CD8-positive, alpha-beta memory T cell (primary cell): ENCODE measurements at regions not wholly inside any gene's neighbourhood (a gene's known extent, or its start where the extent isn't known, plus 50 kb on each side); places are given as distances from the start of the nearest gene placed in this dataset.

Source experiments
- CTCF ChIA-PET: fragments of 350-600 bp; sonication (Branson Sonifier 250); formaldehyde crosslinking; loops from one replicate; lab custom pipeline; 2021; ENCODE audit warnings: antibody characterized with exemption; lab: Charles Lee
- POLR2A ChIA-PET: fragments of 350-600 bp; sonication (Branson Sonifier 250); formaldehyde crosslinking; loops from one replicate; lab custom pipeline; 2021; ENCODE audit warnings: antibody characterized with exemption; lab: Charles Lee
- DNase-seq, 5 donors: peaks; one replicate each; pipeline versions ENCODE4 v3.0.0 to v3.0.0-alpha.2; 2020 to 2022; ENCODE audit warnings: mixed read lengths in 1 of 5
- H3K27ac ChIP-seq: one replicate; pipeline ENCODE4 v1.7.0; 2013; ENCODE audit warnings: low read depth, mild to moderate bottlenecking, low read length, moderate library complexity
- H3K27me3 ChIP-seq: 2 replicates; pipeline ENCODE4 v1.7.0; 2013; ENCODE audit warnings: low read length, mild to moderate bottlenecking; ENCODE audit not compliant: insufficient read depth, poor library complexity, severe bottlenecking
- H3K36me3 ChIP-seq: 2 replicates; pipeline ENCODE4 v1.7.0; 2013; ENCODE audit warnings: mild to moderate bottlenecking, low read length, moderate library complexity; ENCODE audit not compliant: insufficient read depth
- H3K4me1 ChIP-seq: 2 replicates; pipeline ENCODE4 v1.7.0; 2013; ENCODE audit warnings: mild to moderate bottlenecking, low read length, moderate library complexity; ENCODE audit not compliant: insufficient read depth
- H3K4me3 ChIP-seq: 2 replicates; pipeline ENCODE4 v1.7.0; 2013; ENCODE audit warnings: mild to moderate bottlenecking, low read length
- H3K9me3 ChIP-seq: 2 replicates; pipeline ENCODE4 v1.7.0; 2013; ENCODE audit warnings: mild to moderate bottlenecking, low read length
- H3K27ac Mint-ChIP-seq, 8 donors: one replicate each; pipeline ENCODE4 v1.8.0; 2020 to 2021; ENCODE audit warnings: mixed read lengths in 8 of 8, mild to moderate bottlenecking in 6 of 8, inconsistent platforms in 3 of 8, moderate library complexity in 3 of 8
- H3K27me3 Mint-ChIP-seq, 2 donors: one replicate each; pipeline ENCODE4 v1.8.0; 2020 to 2021; ENCODE audit warnings: mixed read lengths in 2 of 2, mild to moderate bottlenecking in 1 of 2, moderate library complexity in 1 of 2
- H3K36me3 Mint-ChIP-seq, 3 donors: one replicate each; pipeline ENCODE4 v1.8.0; 2020 to 2021; ENCODE audit warnings: mixed read lengths in 3 of 3, inconsistent platforms in 1 of 3, mild to moderate bottlenecking in 1 of 3
- H3K4me1 Mint-ChIP-seq, 3 donors: one replicate each; pipeline ENCODE4 v1.8.0; 2020 to 2021; ENCODE audit warnings: mixed read lengths in 3 of 3, inconsistent platforms in 1 of 3, mild to moderate bottlenecking in 1 of 3
- H3K4me3 Mint-ChIP-seq, 7 donors: one replicate each; pipeline ENCODE4 v1.8.0; 2020 to 2021; ENCODE audit warnings: mixed read lengths in 7 of 7, mild to moderate bottlenecking in 6 of 7, moderate library complexity in 4 of 7, inconsistent platforms in 2 of 7
- H3K9me3 Mint-ChIP-seq, 5 donors: one replicate each; pipeline ENCODE4 v1.8.0; 2020 to 2022; ENCODE audit warnings: mixed read lengths in 5 of 5, mild to moderate bottlenecking in 3 of 5, moderate library complexity in 2 of 5, inconsistent platforms in 1 of 5

DNA sequence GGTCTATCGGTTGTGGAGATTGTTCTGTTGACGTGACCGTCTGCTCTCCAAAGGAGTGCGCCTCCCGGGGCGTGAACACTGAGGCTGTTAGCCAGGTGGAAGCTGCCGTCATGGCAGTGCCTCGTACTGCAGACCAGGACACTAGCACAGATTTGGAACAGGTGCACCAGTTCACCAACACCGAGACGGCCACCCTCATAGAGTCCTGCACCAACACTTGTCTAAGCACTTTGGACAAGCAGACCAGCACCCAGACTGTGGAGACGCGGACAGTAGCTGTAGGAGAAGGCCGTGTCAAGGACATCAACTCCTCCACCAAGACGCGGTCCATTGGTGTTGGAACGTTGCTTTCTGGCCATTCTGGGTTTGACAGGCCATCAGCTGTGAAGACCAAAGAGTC, 128.9 kb upstream of the DMRT1 start:
- CTCF ChIA-PET: no interaction called here

DNA sequence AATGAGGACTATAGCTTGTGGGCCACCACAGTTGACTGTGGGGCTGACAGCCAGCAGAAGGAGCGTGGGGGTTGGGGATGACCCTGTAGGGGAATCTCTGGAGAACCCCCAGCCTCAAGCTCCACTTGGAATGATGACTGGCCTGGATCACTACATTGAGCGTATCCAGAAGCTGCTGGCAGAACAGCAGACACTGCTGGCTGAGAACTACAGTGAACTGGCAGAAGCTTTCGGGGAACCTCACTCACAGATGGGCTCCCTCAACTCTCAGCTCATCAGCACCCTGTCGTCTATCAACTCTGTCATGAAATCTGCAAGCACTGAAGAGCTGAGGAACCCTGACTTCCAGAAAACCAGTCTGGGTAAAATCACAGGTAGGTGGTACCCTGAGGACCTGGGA, 128.4 kb upstream of the DMRT1 start:
- Histone ChIP-seq H3K27ac (no peak overlapping the region), H3K36me3 (no peaks in the 10 kb centered on the region), H3K4me3 (no peak overlapping the region), H3K9me3 (no peaks in the 10 kb centered on the region), H3K4me1 (no peaks in the 10 kb centered on the region), H3K27me3 (no peaks in the 10 kb centered on the region)
- DNase-seq: no peak
- ChIA-PET POLR2A (no interaction called here), CTCF (no interaction called here)
- Mint-ChIP-seq H3K4me3 (no peak overlapping the region), H3K27me3 (peaks cover 8 to 12% of the 10 kb centered on the region in 2 donors), H3K4me1 (peaks cover 0 to 3% (median 0%) of the 10 kb centered on the region in 3 donors), H3K9me3 (no peaks in the 10 kb centered on the region), H3K36me3 (peaks cover 9 to 10% (median 10%) of the 10 kb centered on the region in 3 donors), H3K27ac (no peak overlapping the region)

More for the DNA sequence above, 128.9 kb upstream of the DMRT1 start:
- DNase-seq: no peak
- Histone ChIP-seq H3K36me3 (no peaks in the 10 kb centered on the region), H3K27ac (no peak overlapping the region), H3K9me3 (no peaks in the 10 kb centered on the region), H3K4me1 (no peaks in the 10 kb centered on the region), H3K27me3 (no peaks in the 10 kb centered on the region), H3K4me3 (no peak overlapping the region)
- H3K36me3 Mint-ChIP-seq: peaks cover 9 to 10% (median 10%) of the 10 kb centered on the region in 3 donors
- H3K27me3 Mint-ChIP-seq: peaks cover 8 to 12% of the 10 kb centered on the region in 2 donors
- POLR2A ChIA-PET: no interaction called here
- H3K9me3 Mint-ChIP-seq: no peaks in the 10 kb centered on the region
- peaks cover 0 to 3% (median 0%) of the 10 kb centered on the region in 3 donors for H3K4me1 Mint-ChIP-seq
- no peak overlapping the region for H3K27ac Mint-ChIP-seq
- H3K4me3 Mint-ChIP-seq: no peak overlapping the region

DNA sequence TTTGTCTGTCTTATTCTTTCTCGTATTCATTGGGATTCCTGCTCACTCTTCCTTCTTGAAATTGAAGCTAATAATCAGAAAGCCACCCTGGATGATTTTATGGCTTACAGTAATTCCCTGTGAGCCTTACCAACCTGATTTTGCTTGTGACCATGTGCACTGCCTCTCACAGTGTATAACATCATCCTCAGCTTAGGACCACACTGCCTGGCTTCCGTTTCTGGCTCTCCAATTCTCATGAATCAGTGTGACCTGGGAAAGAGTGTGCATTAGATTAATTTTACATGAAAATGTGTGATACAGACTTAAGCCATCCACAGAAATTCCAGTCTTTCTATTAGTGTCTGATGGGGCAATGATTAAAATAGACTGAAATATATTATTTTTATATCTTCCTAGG, 126.8 kb upstream of the DMRT1 start:
- no peak overlapping the region for H3K27ac ChIP-seq
- H3K4me3 ChIP-seq: no peak overlapping the region
- no peaks in the 10 kb centered on the region for H3K9me3 ChIP-seq
- CTCF ChIA-PET: no interaction called here
- Mint-ChIP-seq H3K27me3 (peaks cover 0 to 3% of the 10 kb centered on the region in 2 donors), H3K4me3 (no peak overlapping the region), H3K9me3 (no peaks in the 10 kb centered on the region), H3K4me1 (no peaks in the 10 kb centered on the region), H3K36me3 (peaks cover 6 to 10% (median 10%) of the 10 kb centered on the region in 3 donors), H3K27ac (no peak overlapping the region)
- H3K36me3 ChIP-seq: no peaks in the 10 kb centered on the region
- H3K27me3 ChIP-seq: no peaks in the 10 kb centered on the region
- no peak for DNase-seq
- POLR2A ChIA-PET: no interaction called here
- no peaks in the 10 kb centered on the region for H3K4me1 ChIP-seq

DNA sequence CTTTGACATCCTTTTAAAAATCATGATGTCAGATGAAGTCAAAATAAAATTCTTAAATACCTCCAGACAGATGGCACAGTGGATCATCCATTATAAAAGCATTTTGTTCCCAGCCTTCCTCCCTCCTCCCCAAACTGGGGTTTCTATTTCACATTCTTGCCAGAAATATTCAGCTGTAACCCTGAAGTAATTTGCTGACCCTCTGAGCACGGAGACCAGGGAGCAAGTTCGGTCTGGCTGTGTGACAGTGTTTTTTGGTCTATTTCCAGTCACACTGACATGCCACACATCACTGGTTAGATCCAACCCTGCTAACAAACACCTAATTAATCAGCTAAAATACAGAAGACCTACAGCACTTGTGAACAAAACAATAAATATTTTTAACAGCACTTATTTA, 126.2 kb upstream of the DMRT1 start:
- no peak overlapping the region for H3K4me3 ChIP-seq
- Mint-ChIP-seq H3K9me3 (no peaks in the 10 kb centered on the region), H3K4me3 (no peak overlapping the region), H3K27ac (no peak overlapping the region), H3K4me1 (no peaks in the 10 kb centered on the region), H3K27me3 (peaks cover 0 to 3% of the 10 kb centered on the region in 2 donors), H3K36me3 (peaks cover 6 to 10% (median 10%) of the 10 kb centered on the region in 3 donors)
- no peaks in the 10 kb centered on the region for H3K9me3 ChIP-seq
- no peak for DNase-seq
- H3K36me3 ChIP-seq: no peaks in the 10 kb centered on the region
- H3K4me1 ChIP-seq: no peaks in the 10 kb centered on the region
- ChIA-PET CTCF (no interaction called here), POLR2A (no interaction called here)
- no peaks in the 10 kb centered on the region for H3K27me3 ChIP-seq
- no peak overlapping the region for H3K27ac ChIP-seq

DNA sequence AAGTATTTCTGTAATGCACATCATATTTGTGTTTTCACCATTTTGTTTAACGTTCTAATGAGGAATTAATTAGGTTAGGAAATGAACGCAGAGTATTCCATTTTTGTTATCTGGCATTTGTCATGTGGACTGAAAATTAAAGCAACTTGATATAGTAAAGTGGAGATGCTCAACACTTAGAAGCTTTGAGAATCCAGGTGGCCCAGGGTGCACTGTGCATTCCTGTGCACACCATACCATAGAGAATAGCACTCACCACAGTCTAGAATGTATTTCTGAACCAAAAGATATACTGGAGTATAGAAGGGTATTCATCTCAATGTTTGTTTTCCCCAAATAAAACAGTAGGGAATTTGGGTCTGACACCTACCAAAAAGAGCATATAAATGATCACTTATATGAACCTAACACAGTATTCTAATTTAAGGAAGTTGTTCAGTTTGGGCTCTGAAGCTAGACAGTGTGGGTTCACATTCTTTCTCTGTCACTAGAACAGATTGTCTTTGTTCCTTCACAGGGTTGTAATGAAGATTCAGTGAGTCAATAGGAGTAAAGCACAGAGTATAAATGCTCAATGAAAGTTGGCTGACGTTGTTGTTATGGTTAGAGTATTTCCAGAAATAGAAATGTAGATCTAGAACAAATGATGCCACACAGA, 125.6 kb upstream of the DMRT1 start:
- no peak overlapping the region for H3K4me3 Mint-ChIP-seq
- no peaks in the 10 kb centered on the region for H3K36me3 ChIP-seq
- POLR2A ChIA-PET: no interaction called here
- H3K27ac Mint-ChIP-seq: no peak overlapping the region
- no peak overlapping the region for H3K27ac ChIP-seq
- H3K4me3 ChIP-seq: no peak overlapping the region
- H3K36me3 Mint-ChIP-seq: peaks cover 4 to 8% (median 7%) of the 10 kb centered on the region in 3 donors
- H3K9me3 Mint-ChIP-seq: no peaks in the 10 kb centered on the region
- no peaks in the 10 kb centered on the region for H3K4me1 ChIP-seq
- no peaks in the 10 kb centered on the region for H3K27me3 ChIP-seq
- DNase-seq: no peak
- no peaks in the 10 kb centered on the region for H3K4me1 Mint-ChIP-seq
- CTCF ChIA-PET: no interaction called here
- H3K27me3 Mint-ChIP-seq: peaks cover 0 to 3% of the 10 kb centered on the region in 2 donors
- H3K9me3 ChIP-seq: no peaks in the 10 kb centered on the region

DNA sequence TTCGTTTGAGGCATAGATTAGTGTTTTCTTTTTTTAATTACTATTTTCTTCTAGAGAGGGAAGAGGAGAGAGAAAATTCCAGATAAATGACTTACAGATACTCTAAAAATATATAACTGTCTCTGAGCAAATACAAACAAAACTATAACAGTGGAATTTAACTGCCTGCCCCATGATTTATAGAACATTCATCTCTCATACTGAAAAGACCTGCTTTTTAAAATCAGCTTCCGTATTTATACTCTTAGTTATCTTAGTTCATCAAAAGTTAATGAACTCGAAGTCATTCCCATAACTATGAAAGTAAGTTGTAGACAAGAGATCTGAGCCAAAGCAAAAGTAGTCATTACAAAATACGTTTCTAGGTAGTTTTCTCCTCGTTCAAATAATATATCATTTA, 123.8 kb upstream of the DMRT1 start:
- H3K27me3 ChIP-seq: no peaks in the 10 kb centered on the region
- H3K4me3 ChIP-seq: no peak overlapping the region
- H3K36me3 ChIP-seq: no peaks in the 10 kb centered on the region
- Mint-ChIP-seq H3K36me3 (peaks cover 0 to 2% (median 0%) of the 10 kb centered on the region in 3 donors), H3K27ac (no peak overlapping the region), H3K4me1 (no peaks in the 10 kb centered on the region), H3K9me3 (no peaks in the 10 kb centered on the region), H3K27me3 (peaks cover 0 to 6% of the 10 kb centered on the region in 2 donors), H3K4me3 (no peak overlapping the region)
- H3K27ac ChIP-seq: no peak overlapping the region
- POLR2A ChIA-PET: no interaction called here
- CTCF ChIA-PET: no interaction called here
- no peaks in the 10 kb centered on the region for H3K4me1 ChIP-seq
- no peak for DNase-seq
- no peaks in the 10 kb centered on the region for H3K9me3 ChIP-seq

DNA sequence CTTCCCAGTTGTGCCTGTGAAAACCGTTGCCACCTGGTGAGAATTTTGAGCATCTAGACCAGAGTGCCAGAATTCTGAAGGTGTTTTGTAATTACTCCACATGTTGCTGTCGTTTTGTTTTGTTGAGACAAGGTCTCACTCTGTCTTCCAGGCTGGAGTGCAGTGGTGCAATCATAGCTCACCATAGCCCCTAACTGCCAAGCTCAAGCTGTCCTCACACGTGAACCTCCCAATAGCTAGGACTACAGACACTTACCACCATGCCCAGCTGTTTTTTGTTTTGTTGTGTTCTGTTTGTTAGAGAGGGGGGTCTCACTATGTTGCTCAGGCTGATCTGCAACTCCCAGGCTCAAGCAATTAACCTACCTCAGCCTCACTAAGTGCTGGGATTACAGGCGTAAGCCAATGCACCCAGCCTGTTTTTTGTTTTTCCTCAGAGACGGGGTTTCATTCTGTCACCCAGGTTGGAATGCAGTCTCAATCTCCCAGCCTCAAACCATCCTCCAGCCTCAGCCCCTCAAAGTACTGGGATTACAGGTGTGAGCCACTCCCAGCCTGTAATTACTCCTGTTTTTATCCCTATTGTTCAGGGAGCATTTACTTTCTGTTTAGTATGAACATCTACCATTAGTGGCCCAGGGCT, 121.1 kb upstream of the DMRT1 start:
- CTCF ChIA-PET: no interaction called here
- H3K27ac Mint-ChIP-seq: peak overlapping the region in 1 of 8 donors; percentile 55
- no peaks in the 10 kb centered on the region for H3K36me3 Mint-ChIP-seq

DNA sequence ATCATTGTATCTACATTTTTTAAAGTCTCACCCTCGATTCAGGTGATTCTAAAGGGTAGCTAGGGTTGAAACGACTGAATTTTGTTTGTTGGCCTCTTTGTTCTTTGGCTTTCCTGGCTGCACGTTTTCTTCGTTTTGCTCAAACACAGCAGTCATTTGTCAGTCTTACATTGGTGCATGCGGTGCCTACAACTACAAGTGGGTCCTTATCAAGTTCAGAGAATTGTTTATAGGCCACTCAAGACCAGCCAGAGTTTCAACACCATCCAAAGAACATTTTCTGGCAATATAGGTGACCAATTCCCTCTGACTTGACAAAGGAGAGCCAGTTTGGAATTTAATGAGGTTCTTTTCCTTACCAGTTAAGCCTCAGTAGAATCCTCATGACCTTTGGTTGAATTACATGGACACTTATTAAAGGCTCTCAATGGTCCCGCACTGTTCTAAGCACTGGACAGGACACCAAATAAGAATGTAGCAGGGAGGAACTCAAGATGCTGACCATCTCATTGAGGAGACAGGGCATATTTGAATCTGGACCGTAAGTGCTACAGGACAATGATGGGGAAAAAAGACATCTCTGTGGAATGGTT, 119.0 kb upstream of the DMRT1 start:
- Mint-ChIP-seq H3K9me3 (no peaks in the 10 kb centered on the region), H3K27ac (no peak overlapping the region), H3K27me3 (peaks cover 0 to 6% of the 10 kb centered on the region in 2 donors), H3K4me1 (no peaks in the 10 kb centered on the region), H3K36me3 (no peaks in the 10 kb centered on the region), H3K4me3 (no peak overlapping the region)
- no peak for DNase-seq
- H3K36me3 ChIP-seq: no peaks in the 10 kb centered on the region
- H3K9me3 ChIP-seq: no peaks in the 10 kb centered on the region
- POLR2A ChIA-PET: no interaction called here
- no peak overlapping the region for H3K27ac ChIP-seq
- H3K27me3 ChIP-seq: no peaks in the 10 kb centered on the region
- H3K4me3 ChIP-seq: no peak overlapping the region
- CTCF ChIA-PET: no interaction called here
- H3K4me1 ChIP-seq: no peaks in the 10 kb centered on the region

More for the DNA sequence above, 121.1 kb upstream of the DMRT1 start:
- Histone ChIP-seq H3K27me3 (no peaks in the 10 kb centered on the region), H3K4me1 (no peaks in the 10 kb centered on the region), H3K27ac (no peak overlapping the region), H3K4me3 (no peak overlapping the region), H3K9me3 (no peaks in the 10 kb centered on the region), H3K36me3 (no peaks in the 10 kb centered on the region)
- DNase-seq: no peak
- no peaks in the 10 kb centered on the region for H3K4me1 Mint-ChIP-seq
- no peak overlapping the region for H3K4me3 Mint-ChIP-seq
- POLR2A ChIA-PET: no interaction called here
- peaks cover 0 to 6% of the 10 kb centered on the region in 2 donors for H3K27me3 Mint-ChIP-seq
- H3K9me3 Mint-ChIP-seq: no peaks in the 10 kb centered on the region
